ENCODE measurements at regions not wholly inside any gene's neighbourhood (a gene's known extent, or its start where the extent isn't known, plus 50 kb on each side); places are given as distances from the start of the nearest gene placed in this dataset.

GRCh38 chr10:28082316-28082715 lies 83.4 kb upstream of the ODAD2 start:
- H3K4me3 ChIP-seq (ENCODE audit: control insufficient read depth, low read depth, low read length): no peak overlapping the region
- DNase-seq (ENCODE audit: low read depth): no peak
- no peak for TF ChIP-seq CTCF (IDR thresholded peaks at IDR 0.05; ENCODE audit: control insufficient read depth, insufficient read depth, low read depth, low read length, missing control alignments)

GRCh38 chr10:28077889-28078288 lies 79.0 kb upstream of the ODAD2 start:
- DNase-seq (ENCODE audit: low read depth): peak; percentile 67

GRCh38 chr10:28075424-28075823 lies 76.5 kb upstream of the ODAD2 start:
- DNase-seq (ENCODE audit: low read depth): no peak
- TF ChIP-seq CTCF (IDR thresholded peaks at IDR 0.05; ENCODE audit: control insufficient read depth, insufficient read depth, low read depth, low read length, missing control alignments): no peak
- H3K4me3 ChIP-seq (ENCODE audit: control insufficient read depth, low read depth, low read length): no peak overlapping the region

More at GRCh38 chr10:28077889-28078288, 79.0 kb upstream of the ODAD2 start:
- H3K4me3 ChIP-seq (ENCODE audit: control insufficient read depth, low read depth, low read length): no peak overlapping the region
- no peak for TF ChIP-seq CTCF (IDR thresholded peaks at IDR 0.05; ENCODE audit: control insufficient read depth, insufficient read depth, low read depth, low read length, missing control alignments)

GRCh38 chr10:28072573-28072972 lies 73.7 kb upstream of the ODAD2 start:
- H3K4me3 ChIP-seq (ENCODE audit: control insufficient read depth, low read depth, low read length): no peak overlapping the region
- no peak for TF ChIP-seq CTCF (IDR thresholded peaks at IDR 0.05; ENCODE audit: control insufficient read depth, insufficient read depth, low read depth, low read length, missing control alignments)
- DNase-seq (ENCODE audit: low read depth): no peak

GRCh38 chr10:28060031-28060607 lies 61.2 kb upstream of the ODAD2 start:
- no peak for DNase-seq (ENCODE audit: low read depth)
- TF ChIP-seq CTCF (IDR thresholded peaks at IDR 0.05; ENCODE audit: control insufficient read depth, insufficient read depth, low read depth, low read length, missing control alignments): no peak
- no peak overlapping the region for H3K4me3 ChIP-seq (ENCODE audit: control insufficient read depth, low read depth, low read length)

GRCh38 chr10:28058746-28059145 lies 59.9 kb upstream of the ODAD2 start:
- no peak overlapping the region for H3K4me3 ChIP-seq (ENCODE audit: control insufficient read depth, low read depth, low read length)
- DNase-seq (ENCODE audit: low read depth): peak; percentile 60
- no peak for TF ChIP-seq CTCF (IDR thresholded peaks at IDR 0.05; ENCODE audit: control insufficient read depth, insufficient read depth, low read depth, low read length, missing control alignments)

Data from AG09309 (cell line).